Neuronal stem cell (in vitro differentiated cells): ENCODE measurements at regions not wholly inside any gene's neighbourhood (a gene's known extent, or its start where the extent isn't known, plus 50 kb on each side); places are given as distances from the start of the nearest gene placed in this dataset.
"Not testable (repeated sequence)": the region's sequence is repeated elsewhere in the genome, so short reads cannot be mapped to it uniquely, and the experiment has no call there.

ENCODE experiments used
- DNase-seq: peaks from one replicate; pipeline ENCODE4 v3.0.0-alpha.2; 2013; ENCODE audit warnings: low spot score
- H2AFZ ChIP-seq: one replicate; pipeline ENCODE4 v1.6.1; 2013; ENCODE audit warnings: mild to moderate bottlenecking, low read length, inconsistent platforms
- H2AK5ac ChIP-seq: 2 replicates; pipeline ENCODE4 v1.6.1; 2013; ENCODE audit warnings: low read depth, mild to moderate bottlenecking, inconsistent platforms, low read length, moderate library complexity, mixed read lengths
- H2BK120ac ChIP-seq: 2 replicates; pipeline ENCODE4 v1.6.1; 2013; ENCODE audit warnings: low read depth, mild to moderate bottlenecking, inconsistent platforms, low read length, moderate library complexity, mixed read lengths
- H2BK12ac ChIP-seq: one replicate; pipeline ENCODE4 v1.6.1; 2013; ENCODE audit warnings: low read length, inconsistent platforms
- H2BK15ac ChIP-seq: 2 replicates; pipeline ENCODE4 v1.6.1; 2013; ENCODE audit warnings: mild to moderate bottlenecking, low read length, inconsistent platforms, mixed read lengths
- H2BK5ac ChIP-seq: one replicate; pipeline ENCODE4 v1.6.1; 2013; ENCODE audit warnings: inconsistent platforms, mild to moderate bottlenecking, low read length, moderate library complexity
- H3K14ac ChIP-seq: one replicate; pipeline ENCODE4 v1.6.1; 2013; ENCODE audit warnings: low read length, inconsistent platforms
- H3K18ac ChIP-seq: 2 replicates; pipeline ENCODE4 v1.6.1; 2013; ENCODE audit warnings: low read length, inconsistent platforms
- H3K23ac ChIP-seq: 2 replicates; pipeline ENCODE4 v1.6.1; 2013; ENCODE audit warnings: low read depth, mild to moderate bottlenecking, mixed read lengths, low read length, inconsistent platforms; ENCODE audit not compliant: poor library complexity
- H3K27ac ChIP-seq: replicated peaks from 3 replicates; pipeline ENCODE4 v1.5.1; 2013; ENCODE audit warnings: low read length, inconsistent platforms
- H3K27me3 ChIP-seq, 3 experiments: 2 replicates each; pipeline ENCODE4 v1.6.1; 2013; ENCODE audit warnings: low read length in 3 of 3, mild to moderate bottlenecking in 2 of 3, inconsistent platforms in 1 of 3, low read depth in 1 of 3, mixed read lengths in 1 of 3, moderate library complexity in 1 of 3; ENCODE audit not compliant: control insufficient read depth in 3 of 3, insufficient read depth in 3 of 3
- H3K36me3 ChIP-seq, 2 donors: replicated peaks in 1 of 2; 2 replicates each; pipeline ENCODE4 v1.6.1; 2013; ENCODE audit warnings: low read length in 2 of 2; ENCODE audit not compliant: control insufficient read depth in 2 of 2, insufficient read depth in 2 of 2
- H3K4ac ChIP-seq: 2 replicates; pipeline ENCODE4 v1.6.1; 2013; ENCODE audit warnings: inconsistent platforms, mild to moderate bottlenecking, low read length, moderate library complexity
- H3K4me1 ChIP-seq, 2 donors: 1 replicate in 1 of 2; 2 replicates in 1 of 2; pipeline ENCODE4 v1.6.1; 2013; ENCODE audit warnings: low read length in 2 of 2, low read depth in 1 of 2; ENCODE audit not compliant: control insufficient read depth in 2 of 2, insufficient read depth in 1 of 2
- H3K4me2 ChIP-seq: one replicate; pipeline ENCODE4 v1.6.1; 2013; ENCODE audit warnings: mild to moderate bottlenecking, low read length, inconsistent platforms; ENCODE audit not compliant: insufficient read depth, poor library complexity, severe bottlenecking
- H3K4me3 ChIP-seq, 2 donors: 2 replicates each; pipeline ENCODE4 v1.5.1; 2013; ENCODE audit warnings: low read length in 2 of 2, mild to moderate bottlenecking in 2 of 2, inconsistent platforms in 1 of 2, moderate library complexity in 1 of 2
- H3K79me1 ChIP-seq: one replicate; pipeline ENCODE4 v1.6.1; 2013; ENCODE audit warnings: low read depth, mild to moderate bottlenecking, inconsistent platforms, low read length, moderate library complexity
- H3K9ac ChIP-seq: one replicate; pipeline ENCODE4 v1.6.1; 2013; ENCODE audit warnings: mild to moderate bottlenecking, low read depth, low read length, inconsistent platforms; ENCODE audit not compliant: poor library complexity
- H3K9me3 ChIP-seq, 2 donors: replicated peaks in 1 of 2; 2 replicates each; pipeline versions ENCODE3 to v1.6.1; 2013; ENCODE audit warnings: low read length in 2 of 2, mild to moderate bottlenecking in 2 of 2, inconsistent platforms in 1 of 2, low read depth in 1 of 2, mixed read lengths in 1 of 2, moderate library complexity in 1 of 2; ENCODE audit not compliant: control insufficient read depth in 2 of 2, insufficient read depth in 1 of 2
- H4K8ac ChIP-seq: one replicate; pipeline ENCODE4 v1.6.1; 2013; ENCODE audit warnings: low read depth, mild to moderate bottlenecking, inconsistent platforms, low read length, moderate library complexity
- H4K91ac ChIP-seq: one replicate; pipeline ENCODE4 v1.6.1; 2013; ENCODE audit warnings: low read length, low read depth, mild to moderate bottlenecking, inconsistent platforms; ENCODE audit not compliant: poor library complexity
- WGBS, 2 donors: extraction: QIAGEN DNeasy Blood & Tissue Kit; methylation state at CpG; one replicate each; pipeline ENCODE4 v1.1.7; 2013; ENCODE audit warnings: missing lambda C conversion rate in 2 of 2, mixed read lengths in 1 of 2; ENCODE audit not compliant: insufficient read length in 2 of 2, insufficient replicate concordance in 1 of 2; ENCODE audit errors: extremely low coverage in 2 of 2; 5-methylcytosine and 5-hydroxymethylcytosine counted together

GRCh38 chr5:138682462-138682861 lies 70.8 kb upstream of the CTNNA1 start:
- H2AK5ac ChIP-seq, H3K4me1 ChIP-seq, H2BK12ac ChIP-seq, H2BK5ac ChIP-seq, H3K27me3 ChIP-seq, H4K8ac ChIP-seq, H2BK120ac ChIP-seq, H3K9ac ChIP-seq, H3K27ac ChIP-seq, DNase-seq, H2AFZ ChIP-seq, H3K79me1 ChIP-seq, H3K9me3 ChIP-seq, H3K14ac ChIP-seq, H3K36me3 ChIP-seq, H3K4me3 ChIP-seq, H4K91ac ChIP-seq, H2BK15ac ChIP-seq, H3K4ac ChIP-seq, H3K23ac ChIP-seq, H3K4me2 ChIP-seq, H3K18ac ChIP-seq: not testable (repeated sequence)
- no CpG with 5 or more reads among the region's 4 CpGs for WGBS, 2 donors

GRCh38 chr5:138678826-138679225 lies 74.4 kb upstream of the CTNNA1 start:
- not testable (repeated sequence) for DNase-seq, H3K23ac ChIP-seq

GRCh38 chr5:138677782-138678181 lies 75.4 kb upstream of the CTNNA1 start:
- Histone ChIP-seq H3K36me3 (no peaks in the 10 kb centered on the region), H3K9me3 (peaks cover 0 to 4% of the 10 kb centered on the region in 2 donors), H3K9ac (no peak overlapping the region), H3K79me1 (no peaks in the 10 kb centered on the region), H2AK5ac (no peak overlapping the region), H3K4me3 (no peak overlapping the region), H2AFZ (no peak overlapping the region), H3K14ac (no peak overlapping the region), H3K4me1 (no peaks in the 10 kb centered on the region), H4K91ac (no peak overlapping the region), H2BK12ac (no peak overlapping the region), H2BK120ac (no peak overlapping the region), H3K27me3 (no peaks in the 10 kb centered on the region), H4K8ac (no peak overlapping the region), H3K23ac (no peak overlapping the region), H3K4me2 (no peak overlapping the region), H3K27ac (no peak overlapping the region), H3K18ac (no peak overlapping the region), H2BK15ac (no peak overlapping the region), H3K4ac (no peak overlapping the region), H2BK5ac (no peak overlapping the region)
- no peak for DNase-seq
- no CpG with 5 or more reads among the region's 3 CpGs for WGBS, 2 donors

More at GRCh38 chr5:138678826-138679225, 74.4 kb upstream of the CTNNA1 start:
- not testable (repeated sequence) for H2BK5ac ChIP-seq, H3K4ac ChIP-seq, H2BK15ac ChIP-seq, H4K8ac ChIP-seq, H2BK12ac ChIP-seq, H3K4me1 ChIP-seq, H2AK5ac ChIP-seq, H3K18ac ChIP-seq, H3K27me3 ChIP-seq, H2BK120ac ChIP-seq, H3K9me3 ChIP-seq, H2AFZ ChIP-seq, H3K36me3 ChIP-seq, H3K79me1 ChIP-seq, H4K91ac ChIP-seq, H3K14ac ChIP-seq, H3K4me2 ChIP-seq, H3K9ac ChIP-seq, H3K4me3 ChIP-seq, H3K27ac ChIP-seq
- WGBS, 2 donors, result no CpG with 5 or more reads among the region's 3 CpGs

GRCh38 chr5:138676556-138677193 lies 76.5 kb upstream of the CTNNA1 start:
- H2BK12ac ChIP-seq, result no peak overlapping the region
- H3K36me3 ChIP-seq, result no peaks in the 10 kb centered on the region
- no peak overlapping the region for H2BK5ac ChIP-seq
- no CpG with 5 or more reads among the region's 4 CpGs for WGBS, 2 donors
- H3K79me1 ChIP-seq, result no peaks in the 10 kb centered on the region
- H3K4me2 ChIP-seq, result no peak overlapping the region
- H3K9ac ChIP-seq, result no peak overlapping the region
- no peak overlapping the region for H3K4me3 ChIP-seq
- no peak overlapping the region for H3K18ac ChIP-seq
- no peak overlapping the region for H4K8ac ChIP-seq
- no peak overlapping the region for H2AFZ ChIP-seq
- H2AK5ac ChIP-seq, result no peak overlapping the region
- no peak overlapping the region for H4K91ac ChIP-seq
- no peaks in the 10 kb centered on the region for H3K4me1 ChIP-seq
- no peak for DNase-seq
- no peaks in the 10 kb centered on the region for H3K27me3 ChIP-seq
- H2BK15ac ChIP-seq, result no peak overlapping the region
- no peak overlapping the region for H3K14ac ChIP-seq
- no peak overlapping the region for H3K27ac ChIP-seq
- no peak overlapping the region for H2BK120ac ChIP-seq
- H3K9me3 ChIP-seq, result peaks cover 0 to 4% of the 10 kb centered on the region in 2 donors
- H3K23ac ChIP-seq, result no peak overlapping the region
- H3K4ac ChIP-seq, result no peak overlapping the region
